OCI-LY3 (cell line): ENCODE measurements at regions not wholly inside any gene's neighbourhood (a gene's known extent, or its start where the extent isn't known, plus 50 kb on each side); places are given as distances from the start of the nearest gene placed in this dataset.

Experiments
- EZH2phosphoT487 ChIP-seq: fragments of 200-600 bp; shearing (Covaris generic); IDR thresholded peaks from 2 replicates; pipeline ENCODE4 v1.6.1; 2018; ENCODE audit warnings: antibody characterized with exemption, mixed run types, low read depth
- TF ChIP-seq, protein P1 (sequence below): fragments of 200-600, 300-600 bp; sonication (generic); IDR thresholded peaks from 2 replicates; pipeline ENCODE4 v1.5.1; 2014; ENCODE audit warnings: antibody characterized with exemption, low read length, low read depth

DNA sequence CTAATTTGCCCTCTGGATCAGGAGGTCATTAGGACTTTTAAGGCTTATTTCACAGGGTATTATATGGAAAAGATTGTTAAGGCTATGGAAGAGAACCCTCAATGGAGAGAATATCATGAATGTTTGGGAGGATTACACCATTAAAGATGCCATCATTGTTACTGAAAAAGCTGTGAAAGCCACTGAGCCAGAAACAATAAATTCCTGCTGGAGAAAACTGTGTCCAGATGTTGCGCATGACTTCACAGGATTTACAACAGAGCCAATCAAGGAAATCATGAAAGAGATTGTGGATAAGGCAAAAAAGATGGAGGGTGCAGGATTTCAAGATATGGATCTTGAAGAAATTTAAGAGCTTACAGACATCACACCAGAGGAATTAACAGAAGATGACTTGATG, 798.3 kb upstream of the SLC35B3 start:
- TF ChIP-seq, protein P1, sequence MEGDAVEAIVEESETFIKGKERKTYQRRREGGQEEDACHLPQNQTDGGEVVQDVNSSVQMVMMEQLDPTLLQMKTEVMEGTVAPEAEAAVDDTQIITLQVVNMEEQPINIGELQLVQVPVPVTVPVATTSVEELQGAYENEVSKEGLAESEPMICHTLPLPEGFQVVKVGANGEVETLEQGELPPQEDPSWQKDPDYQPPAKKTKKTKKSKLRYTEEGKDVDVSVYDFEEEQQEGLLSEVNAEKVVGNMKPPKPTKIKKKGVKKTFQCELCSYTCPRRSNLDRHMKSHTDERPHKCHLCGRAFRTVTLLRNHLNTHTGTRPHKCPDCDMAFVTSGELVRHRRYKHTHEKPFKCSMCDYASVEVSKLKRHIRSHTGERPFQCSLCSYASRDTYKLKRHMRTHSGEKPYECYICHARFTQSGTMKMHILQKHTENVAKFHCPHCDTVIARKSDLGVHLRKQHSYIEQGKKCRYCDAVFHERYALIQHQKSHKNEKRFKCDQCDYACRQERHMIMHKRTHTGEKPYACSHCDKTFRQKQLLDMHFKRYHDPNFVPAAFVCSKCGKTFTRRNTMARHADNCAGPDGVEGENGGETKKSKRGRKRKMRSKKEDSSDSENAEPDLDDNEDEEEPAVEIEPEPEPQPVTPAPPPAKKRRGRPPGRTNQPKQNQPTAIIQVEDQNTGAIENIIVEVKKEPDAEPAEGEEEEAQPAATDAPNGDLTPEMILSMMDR = no peak
- no peak for TF ChIP-seq EZH2phosphoT487
